Fibroblast of lung (primary cell): ENCODE measurements at regions not wholly inside any gene's neighbourhood (a gene's known extent, or its start where the extent isn't known, plus 50 kb on each side); places are given as distances from the start of the nearest gene placed in this dataset.

ENCODE experiments used
- EZH2 ChIP-seq: IDR thresholded peaks from 2 replicates; pipeline ENCODE4 v1.5.1; 2012; ENCODE audit warnings: low read length, control low read depth, mild to moderate bottlenecking; ENCODE audit errors: missing control alignments
- TF ChIP-seq, protein P1 (sequence below), 2 donors: IDR thresholded peaks in 1 of 2; conservative IDR thresholded peaks in 1 of 2; 1 replicate in 1 of 2; 2 replicates in 1 of 2; pipeline ENCODE4 v1.5.1; 2011 to 2012; ENCODE audit warnings: low read length in 2 of 2, control low read depth in 1 of 2, inconsistent platforms in 1 of 2, low read depth in 1 of 2, mild to moderate bottlenecking in 1 of 2

DNA sequence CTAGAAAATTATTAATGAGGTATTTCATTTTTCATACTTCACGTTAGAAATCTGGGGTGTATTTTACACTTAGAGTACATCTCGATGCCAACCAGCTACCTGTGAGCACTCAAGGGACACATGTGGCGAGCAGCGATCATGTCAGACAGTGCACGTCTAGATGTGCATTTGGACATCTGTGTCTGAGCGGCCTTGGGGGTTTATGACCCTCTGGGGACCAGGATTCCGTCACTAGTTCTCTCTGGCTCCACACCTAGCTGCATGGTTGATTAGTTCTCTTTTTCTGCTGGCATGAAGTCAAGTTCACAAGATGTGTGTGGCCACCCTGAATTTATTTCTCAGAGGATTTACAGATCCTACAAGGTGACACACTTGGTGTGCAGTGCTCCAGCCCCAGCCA is 192.2 kb downstream of the TSN start:
- TF ChIP-seq EZH2: no peak
- TF ChIP-seq, protein P1, sequence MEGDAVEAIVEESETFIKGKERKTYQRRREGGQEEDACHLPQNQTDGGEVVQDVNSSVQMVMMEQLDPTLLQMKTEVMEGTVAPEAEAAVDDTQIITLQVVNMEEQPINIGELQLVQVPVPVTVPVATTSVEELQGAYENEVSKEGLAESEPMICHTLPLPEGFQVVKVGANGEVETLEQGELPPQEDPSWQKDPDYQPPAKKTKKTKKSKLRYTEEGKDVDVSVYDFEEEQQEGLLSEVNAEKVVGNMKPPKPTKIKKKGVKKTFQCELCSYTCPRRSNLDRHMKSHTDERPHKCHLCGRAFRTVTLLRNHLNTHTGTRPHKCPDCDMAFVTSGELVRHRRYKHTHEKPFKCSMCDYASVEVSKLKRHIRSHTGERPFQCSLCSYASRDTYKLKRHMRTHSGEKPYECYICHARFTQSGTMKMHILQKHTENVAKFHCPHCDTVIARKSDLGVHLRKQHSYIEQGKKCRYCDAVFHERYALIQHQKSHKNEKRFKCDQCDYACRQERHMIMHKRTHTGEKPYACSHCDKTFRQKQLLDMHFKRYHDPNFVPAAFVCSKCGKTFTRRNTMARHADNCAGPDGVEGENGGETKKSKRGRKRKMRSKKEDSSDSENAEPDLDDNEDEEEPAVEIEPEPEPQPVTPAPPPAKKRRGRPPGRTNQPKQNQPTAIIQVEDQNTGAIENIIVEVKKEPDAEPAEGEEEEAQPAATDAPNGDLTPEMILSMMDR (conservative IDR thresholded peaks at IDR 0.05 in 1 of 2, IDR thresholded peaks at IDR 0.05 in 1 of 2; ENCODE audit: low read depth in 1 of 2, low read length in 2 of 2): no peak
